Endothelial cell of umbilical vein (primary cell): ENCODE measurements at regions not wholly inside any gene's neighbourhood (a gene's known extent, or its start where the extent isn't known, plus 50 kb on each side); places are given as distances from the start of the nearest gene placed in this dataset.

Experiments used
- BruUV-seq: library from RNA; stranded (reverse); fragments of 400-500 nt; replicated peaks from 2 replicates; lab custom pipeline; 2021; lab: Mats Ljungman, UMichigan
- CTCF ChIA-PET: fragments of 300-600, 350-600 bp; sonication (Branson Sonifier 250); formaldehyde crosslinking; loops from one replicate; lab custom pipeline; 2021; ENCODE audit warnings: antibody characterized with exemption, inconsistent platforms; lab: Charles Lee
- POLR2A ChIA-PET: fragments of 300-600, 350-600 bp; sonication (Branson Sonifier 250); formaldehyde crosslinking; loops from one replicate; lab custom pipeline; 2021; ENCODE audit warnings: antibody characterized with exemption, inconsistent platforms; lab: Charles Lee
- DNase-seq: peaks from one replicate; pipeline ENCODE4 v3.0.0-alpha.2; 2011; ENCODE audit warnings: low read depth, low spot score
- FAIRE-seq: peaks from 2 replicates; lab custom pipeline; 2011; peaks lifted over from hg19 to GRCh38; lab: Jason Lieb, UNC
- H2AFZ ChIP-seq: 2 replicates; pipeline ENCODE4 v1.6.0; 2012; ENCODE audit warnings: low read depth, low read length, control low read depth, inconsistent platforms
- H3K27ac ChIP-seq: 2 replicates; pipeline ENCODE4 v1.5.1; 2011; ENCODE audit warnings: low read depth, mild to moderate bottlenecking, control low read depth, low read length, moderate library complexity; ENCODE audit not compliant: insufficient read depth
- H3K27me3 ChIP-seq, 2 experiments: 2 replicates each; pipeline versions ENCODE4 v1.6.0 to v1.6.1; 2011; ENCODE audit warnings: low read length in 2 of 2, mixed read lengths in 1 of 2; ENCODE audit not compliant: control insufficient read depth in 2 of 2, insufficient read depth in 2 of 2
- H3K36me3 ChIP-seq, 2 experiments: 2 replicates in 1 of 2; 3 replicates in 1 of 2; pipeline ENCODE4 v1.5.1; 2011; ENCODE audit warnings: low read length in 2 of 2, mild to moderate bottlenecking in 1 of 2, moderate library complexity in 1 of 2; ENCODE audit not compliant: control insufficient read depth in 2 of 2, insufficient read depth in 2 of 2; ENCODE audit errors: extremely low read depth in 1 of 2
- H3K4me1 ChIP-seq: 3 replicates; pipeline ENCODE4 v1.5.1; 2011; ENCODE audit warnings: mild to moderate bottlenecking, low read length; ENCODE audit not compliant: control insufficient read depth, insufficient read depth; ENCODE audit errors: extremely low read depth
- H3K4me2 ChIP-seq: 2 replicates; pipeline ENCODE4 v1.6.1; 2011; ENCODE audit warnings: low read length, control low read depth, mixed read lengths; ENCODE audit not compliant: insufficient read depth
- H3K4me3 ChIP-seq, 3 experiments: fragments of 200-600 bp in 1 of 3; sonication (generic), shearing (Covaris generic) in 1 of 3; replicated peaks in 1 of 3; 2 replicates each; pipeline ENCODE4 v1.5.1; 2011 to 2016; ENCODE audit warnings: control low read depth in 3 of 3, low read length in 3 of 3, mild to moderate bottlenecking in 2 of 3, inconsistent platforms in 1 of 3, low read depth in 1 of 3, moderate library complexity in 1 of 3; ENCODE audit not compliant: insufficient read depth in 1 of 3
- H3K79me2 ChIP-seq: 2 replicates; pipeline ENCODE4 v1.6.0; 2012; ENCODE audit warnings: low read length, inconsistent platforms; ENCODE audit not compliant: control insufficient read depth, insufficient read depth
- H3K9ac ChIP-seq: replicated peaks from 2 replicates; pipeline ENCODE3; 2011; ENCODE audit warnings: low read length, control low read depth; ENCODE audit not compliant: insufficient read depth; ENCODE audit errors: extremely low read depth
- H3K9me1 ChIP-seq: replicated peaks from 3 replicates; pipeline ENCODE4 v1.6.0; 2011; ENCODE audit warnings: mild to moderate bottlenecking, low read length; ENCODE audit not compliant: control insufficient read depth, insufficient read depth; ENCODE audit errors: extremely low read depth
- H3K9me3 ChIP-seq: replicated peaks from 2 replicates; pipeline ENCODE4 v1.5.1; 2012; ENCODE audit warnings: low read length, inconsistent platforms; ENCODE audit not compliant: control insufficient read depth, insufficient read depth
- H4K20me1 ChIP-seq: replicated peaks from 2 replicates; pipeline ENCODE3; 2011; ENCODE audit warnings: mild to moderate bottlenecking, low read length; ENCODE audit not compliant: control insufficient read depth, insufficient read depth; ENCODE audit errors: extremely low read depth
- EZH2 ChIP-seq: IDR thresholded peaks from 2 replicates; pipeline ENCODE4 v1.6.1; 2012; ENCODE audit warnings: borderline replicate concordance, low read depth, mild to moderate bottlenecking, moderate library complexity, low read length, inconsistent platforms; ENCODE audit not compliant: severe bottlenecking
- FOS ChIP-seq: IDR thresholded peaks from 2 replicates; pipeline ENCODE4 v1.6.1; 2011; ENCODE audit warnings: mild to moderate bottlenecking, low read length, moderate library complexity, borderline replicate concordance; ENCODE audit not compliant: insufficient read depth
- GATA2 ChIP-seq: IDR thresholded peaks from 2 replicates; pipeline ENCODE4 v1.7.0; 2011; ENCODE audit warnings: low read depth, mild to moderate bottlenecking, moderate library complexity, mixed read lengths, low read length; ENCODE audit not compliant: insufficient read length, insufficient read depth
- JUN ChIP-seq: IDR thresholded peaks from 2 replicates; pipeline ENCODE4 v1.6.1; 2011; ENCODE audit warnings: borderline replicate concordance, low read depth; ENCODE audit not compliant: insufficient read length, insufficient read depth
- MYC ChIP-seq: IDR thresholded peaks from one replicate; pipeline ENCODE4 v1.6.1; 2011; ENCODE audit warnings: mild to moderate bottlenecking, low read depth, low read length
- POLR2A ChIP-seq: IDR thresholded peaks from 2 replicates; pipeline ENCODE4 v1.6.1; 2012; ENCODE audit warnings: low read depth, mild to moderate bottlenecking, control low read depth, low read length
- POLR2AphosphoS5 ChIP-seq: IDR thresholded peaks from 2 replicates; pipeline ENCODE4 v1.6.1; 2012; ENCODE audit warnings: low read depth, mild to moderate bottlenecking, control low read depth, low read length, moderate library complexity; ENCODE audit not compliant: insufficient read depth
- dilution Hi-C: fragments of 300-500 bp; cut with MboI; formaldehyde crosslinking; loops from one replicate; pipeline ENCODE4 v1.15.0; 2019; ENCODE audit warnings: low sequenced_read_pairs; ENCODE audit not compliant: extremely low pct_ligation_motif_present
- intact Hi-C: fragments of 100-400 bp; cut with micrococcal nuclease; formaldehyde crosslinking; loops from one replicate; pipeline ENCODE4 v1.10.0; 2022
- TF ChIP-seq, protein P1 (sequence below): IDR thresholded peaks from 2 replicates; pipeline ENCODE4 v1.6.1; 2011; ENCODE audit not compliant: insufficient read depth, insufficient read length
- TF ChIP-seq, protein P2 (sequence below), 2 donors: IDR thresholded peaks; 1 replicate in 1 of 2; 2 replicates in 1 of 2; pipeline ENCODE4 v1.5.1; 2011; ENCODE audit warnings: low read length in 2 of 2, mild to moderate bottlenecking in 2 of 2, moderate library complexity in 2 of 2, control low read depth in 1 of 2, inconsistent platforms in 1 of 2, low read depth in 1 of 2; ENCODE audit not compliant: insufficient read depth in 1 of 2; ENCODE audit errors: extremely low read depth in 1 of 2

DNA sequence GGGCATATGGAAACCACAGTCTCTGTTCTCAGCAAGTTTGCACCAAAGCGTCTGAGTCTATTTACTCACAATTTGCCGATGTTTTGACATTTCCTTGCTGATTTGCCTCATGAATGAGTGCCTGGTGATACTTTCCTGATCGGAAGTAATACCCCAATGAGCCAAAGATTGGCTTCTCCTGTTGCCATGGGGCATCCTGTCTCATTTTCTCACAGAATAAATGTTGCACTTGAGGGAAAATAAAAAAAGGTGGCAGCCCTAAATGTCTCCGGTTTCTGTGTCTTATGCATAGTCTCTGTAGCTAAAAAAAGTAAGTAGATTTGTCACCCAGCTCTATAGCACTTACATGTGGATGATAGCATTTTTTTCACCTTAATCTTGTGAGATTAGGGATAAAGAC, 73.7 kb upstream of the CADPS start:
- TF ChIP-seq GATA2 = no peak
- TF ChIP-seq, protein P1, sequence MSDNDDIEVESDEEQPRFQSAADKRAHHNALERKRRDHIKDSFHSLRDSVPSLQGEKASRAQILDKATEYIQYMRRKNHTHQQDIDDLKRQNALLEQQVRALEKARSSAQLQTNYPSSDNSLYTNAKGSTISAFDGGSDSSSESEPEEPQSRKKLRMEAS = no peak
- TF ChIP-seq, protein P2, sequence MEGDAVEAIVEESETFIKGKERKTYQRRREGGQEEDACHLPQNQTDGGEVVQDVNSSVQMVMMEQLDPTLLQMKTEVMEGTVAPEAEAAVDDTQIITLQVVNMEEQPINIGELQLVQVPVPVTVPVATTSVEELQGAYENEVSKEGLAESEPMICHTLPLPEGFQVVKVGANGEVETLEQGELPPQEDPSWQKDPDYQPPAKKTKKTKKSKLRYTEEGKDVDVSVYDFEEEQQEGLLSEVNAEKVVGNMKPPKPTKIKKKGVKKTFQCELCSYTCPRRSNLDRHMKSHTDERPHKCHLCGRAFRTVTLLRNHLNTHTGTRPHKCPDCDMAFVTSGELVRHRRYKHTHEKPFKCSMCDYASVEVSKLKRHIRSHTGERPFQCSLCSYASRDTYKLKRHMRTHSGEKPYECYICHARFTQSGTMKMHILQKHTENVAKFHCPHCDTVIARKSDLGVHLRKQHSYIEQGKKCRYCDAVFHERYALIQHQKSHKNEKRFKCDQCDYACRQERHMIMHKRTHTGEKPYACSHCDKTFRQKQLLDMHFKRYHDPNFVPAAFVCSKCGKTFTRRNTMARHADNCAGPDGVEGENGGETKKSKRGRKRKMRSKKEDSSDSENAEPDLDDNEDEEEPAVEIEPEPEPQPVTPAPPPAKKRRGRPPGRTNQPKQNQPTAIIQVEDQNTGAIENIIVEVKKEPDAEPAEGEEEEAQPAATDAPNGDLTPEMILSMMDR (IDR thresholded peaks at IDR 0.05; ENCODE audit: extremely low read depth in 1 of 2, insufficient read depth in 1 of 2, low read depth in 1 of 2, low read length in 2 of 2) = no peak
- no peak for TF ChIP-seq POLR2AphosphoS5
- TF ChIP-seq MYC = no peak
- TF ChIP-seq FOS = no peak
- TF ChIP-seq EZH2 = no peak
- no peak for TF ChIP-seq JUN
- TF ChIP-seq POLR2A = no peak
- ChIA-PET POLR2A (no interaction called here), CTCF (no interaction called here)
- Histone ChIP-seq H3K36me3 (no peaks in the 10 kb centered on the region), H3K4me3 (no peak overlapping the region), H3K4me1 (no peaks in the 10 kb centered on the region), H2AFZ (no peak overlapping the region), H3K27ac (no peak overlapping the region), H3K9me1 (no peaks in the 10 kb centered on the region), H3K9me3 (no peaks in the 10 kb centered on the region), H3K79me2 (no peaks in the 10 kb centered on the region), H3K27me3 (no peaks in the 10 kb centered on the region), H3K4me2 (no peak overlapping the region), H4K20me1 (no peaks in the 10 kb centered on the region), H3K9ac (no peak overlapping the region)
- BruUV-seq = no TSS peak
- dilution Hi-C loops (no loop called here), intact Hi-C loops (no loop called here)
- FAIRE-seq (no peak), DNase-seq (no peak)
